LoVo (cell line): ENCODE measurements at regions not wholly inside any gene's neighbourhood (a gene's known extent, or its start where the extent isn't known, plus 50 kb on each side); places are given as distances from the start of the nearest gene placed in this dataset.

Experiments used
- DNase-seq: peaks from one replicate; pipeline ENCODE4 v3.0.0-alpha.2; 2016; ENCODE audit warnings: low spot score

- DNase-seq: no peak
These were observed 252.3 kb upstream of the FOXQ1 start for GRCh38 chr6:1059596-1059995.

- DNase-seq: no peak
These were observed 254.3 kb upstream of the FOXQ1 start for GRCh38 chr6:1057490-1058135.

- DNase-seq: peak; percentile 48
These were observed 256.6 kb upstream of the FOXQ1 start for GRCh38 chr6:1055015-1055921.

GRCh38 chr6:1054653-1055014 is 257.3 kb upstream of the FOXQ1 start:
- DNase-seq: no peak

- DNase-seq: no peak
These were observed 258.3 kb upstream of the FOXQ1 start for GRCh38 chr6:1053586-1053985.

GRCh38 chr6:1052262-1052661 is 259.6 kb upstream of the FOXQ1 start:
- no peak for DNase-seq

GRCh38 chr6:1049900-1050299 is 262.0 kb upstream of the FOXQ1 start:
- no peak for DNase-seq

GRCh38 chr6:1049170-1049569 is 262.7 kb upstream of the FOXQ1 start:
- no peak for DNase-seq

- no peak for DNase-seq
These were observed 263.8 kb upstream of the FOXQ1 start for GRCh38 chr6:1047981-1048541.

- no peak for DNase-seq
These were observed 266.7 kb upstream of the FOXQ1 start for GRCh38 chr6:1045239-1045638.

- peak; percentile 32 for DNase-seq
These were observed 267.7 kb upstream of the FOXQ1 start for GRCh38 chr6:1044040-1044836.

GRCh38 chr6:1043458-1043836 is 268.5 kb upstream of the FOXQ1 start:
- no peak for DNase-seq

GRCh38 chr6:1042583-1043457 is 269.1 kb upstream of the FOXQ1 start:
- no peak for DNase-seq

GRCh38 chr6:1040393-1040792 is 271.5 kb upstream of the FOXQ1 start:
- no peak for DNase-seq

GRCh38 chr6:1039746-1040145 is 272.2 kb upstream of the FOXQ1 start:
- no peak for DNase-seq

GRCh38 chr6:1039191-1039590 is 272.7 kb upstream of the FOXQ1 start:
- peak; percentile 84 for DNase-seq

- DNase-seq: no peak
These were observed 274.3 kb upstream of the FOXQ1 start for GRCh38 chr6:1037430-1038202.

- no peak for DNase-seq
These were observed 276.5 kb upstream of the FOXQ1 start for GRCh38 chr6:1035401-1035800.

- DNase-seq: no peak
These were observed 280.2 kb upstream of the FOXQ1 start for GRCh38 chr6:1031720-1032119.

- DNase-seq: no peak
These were observed 282.8 kb upstream of the FOXQ1 start for GRCh38 chr6:1029141-1029540.

- no peak for DNase-seq
These were observed 283.2 kb upstream of the FOXQ1 start for GRCh38 chr6:1028723-1029122.
